Suprapubic skin (tissue), 4 donors: ENCODE measurements at regions not wholly inside any gene's neighbourhood (a gene's known extent, or its start where the extent isn't known, plus 50 kb on each side); places are given as distances from the start of the nearest gene placed in this dataset.

Experiments
- DNase-seq, 2 donors: peaks; one replicate each; pipeline ENCODE4 v3.0.0-alpha.2; 2019; ENCODE audit warnings: low spot score in 2 of 2
- H3K27ac ChIP-seq: fragments of 200-600 bp; sonication (generic); one replicate; pipeline ENCODE4 v1.5.1; 2019
- H3K27me3 ChIP-seq: fragments of 200-600 bp; sonication (generic); one replicate; pipeline ENCODE4 v1.5.1; 2019
- H3K36me3 ChIP-seq: fragments of 200-600 bp; sonication (generic); one replicate; pipeline ENCODE4 v1.5.1; 2019
- H3K4me1 ChIP-seq: fragments of 200-600 bp; sonication (generic); one replicate; pipeline ENCODE4 v1.5.1; 2019
- H3K4me3 ChIP-seq: fragments of 200-600 bp; sonication (generic); one replicate; pipeline ENCODE4 v1.5.1; 2019; ENCODE audit warnings: mild to moderate bottlenecking
- H3K9me3 ChIP-seq: fragments of 200-600 bp; sonication (generic); one replicate; pipeline ENCODE4 v1.5.1; 2019
- CTCF ChIP-seq, 2 donors: fragments of 200-600 bp in 1 of 2; fragments of 450-650 bp in 1 of 2; sonication (generic) in 1 of 2; IDR thresholded peaks; one replicate each; pipeline ENCODE4 v1.5.1; 2016 to 2019; ENCODE audit warnings: antibody characterized with exemption in 2 of 2, mild to moderate bottlenecking in 1 of 2, moderate library complexity in 1 of 2
- EP300 ChIP-seq: sonication (generic); formaldehyde crosslinking; IDR thresholded peaks from one replicate; pipeline ENCODE4 v1.6.1; 2017; ENCODE audit warnings: antibody characterized with exemption
- POLR2A ChIP-seq, 2 donors: fragments of 450-650 bp; IDR thresholded peaks; one replicate each; pipeline ENCODE4 v1.6.1; 2017; ENCODE audit warnings: antibody characterized with exemption in 2 of 2, mild to moderate bottlenecking in 2 of 2, moderate library complexity in 2 of 2
- POLR2AphosphoS5 ChIP-seq, 3 donors: sonication (generic); formaldehyde crosslinking; IDR thresholded peaks; one replicate each; pipeline ENCODE4 v1.6.1; 2017; ENCODE audit warnings: antibody characterized with exemption in 3 of 3
- WGBS: methylation state at CpG from one replicate; pipeline ENCODE4 v1.1.5; 2018; 5-methylcytosine and 5-hydroxymethylcytosine counted together

- H3K27ac ChIP-seq: no peak overlapping the region
- no peaks in the 10 kb centered on the region for H3K9me3 ChIP-seq
- peaks cover 15% of the 10 kb centered on the region for H3K27me3 ChIP-seq
- no peak for DNase-seq
- no peaks in the 10 kb centered on the region for H3K36me3 ChIP-seq
- WGBS: 75% methylated on average over 1 of the region's 2 CpGs
- H3K4me3 ChIP-seq: no peak overlapping the region
- no peaks in the 10 kb centered on the region for H3K4me1 ChIP-seq
- no peak for TF ChIP-seq CTCF (IDR thresholded peaks at IDR 0.05)
- no peak for TF ChIP-seq POLR2AphosphoS5 (IDR thresholded peaks at IDR 0.05)
- no peak for TF ChIP-seq POLR2A (IDR thresholded peaks at IDR 0.05)
- no peak for TF ChIP-seq EP300
Observed at GRCh38 chr15:77734306-77734705, 101.6 kb upstream of the LINGO1 start.

- Histone ChIP-seq H3K9me3 (no peaks in the 10 kb centered on the region), H3K27ac (no peak overlapping the region), H3K4me3 (no peak overlapping the region), H3K36me3 (no peaks in the 10 kb centered on the region), H3K27me3 (peaks cover 9% of the 10 kb centered on the region), H3K4me1 (no peaks in the 10 kb centered on the region)
- no peak for TF ChIP-seq EP300
- TF ChIP-seq POLR2AphosphoS5 (IDR thresholded peaks at IDR 0.05): no peak
- TF ChIP-seq CTCF (IDR thresholded peaks at IDR 0.05): no peak
- TF ChIP-seq POLR2A (IDR thresholded peaks at IDR 0.05): no peak
- 75% methylated on average over 18 of the region's 18 CpGs for WGBS
- no peak for DNase-seq
Observed at GRCh38 chr15:77733579-77734300, 101.0 kb upstream of the LINGO1 start.

GRCh38 chr15:77732514-77733335 lies 100.0 kb upstream of the LINGO1 start:
- 71% methylated on average over 17 of the region's 22 CpGs for WGBS

GRCh38 chr15:77731945-77732344 lies 99.2 kb upstream of the LINGO1 start:
- Histone ChIP-seq H3K27me3 (peaks cover 15% of the 10 kb centered on the region), H3K9me3 (no peaks in the 10 kb centered on the region), H3K36me3 (no peaks in the 10 kb centered on the region), H3K4me1 (no peaks in the 10 kb centered on the region), H3K27ac (no peak overlapping the region), H3K4me3 (no peak overlapping the region)
- DNase-seq: no peak
- no peak for TF ChIP-seq POLR2A (IDR thresholded peaks at IDR 0.05)
- TF ChIP-seq POLR2AphosphoS5 (IDR thresholded peaks at IDR 0.05): no peak
- TF ChIP-seq CTCF (IDR thresholded peaks at IDR 0.05): no peak
- TF ChIP-seq EP300: no peak
- 65% methylated on average over 5 of the region's 5 CpGs for WGBS

More at GRCh38 chr15:77732514-77733335, 100.0 kb upstream of the LINGO1 start:
- no peak for DNase-seq
- Histone ChIP-seq H3K4me1 (no peaks in the 10 kb centered on the region), H3K36me3 (no peaks in the 10 kb centered on the region), H3K4me3 (no peak overlapping the region), H3K27me3 (peaks cover 14% of the 10 kb centered on the region), H3K27ac (no peak overlapping the region), H3K9me3 (no peaks in the 10 kb centered on the region)
- TF ChIP-seq EP300: no peak
- no peak for TF ChIP-seq POLR2AphosphoS5 (IDR thresholded peaks at IDR 0.05)
- no peak for TF ChIP-seq CTCF (IDR thresholded peaks at IDR 0.05)
- TF ChIP-seq POLR2A (IDR thresholded peaks at IDR 0.05): no peak

- Histone ChIP-seq H3K27ac (no peak overlapping the region), H3K4me3 (no peak overlapping the region), H3K9me3 (no peaks in the 10 kb centered on the region), H3K36me3 (no peaks in the 10 kb centered on the region), H3K27me3 (peaks cover 15% of the 10 kb centered on the region), H3K4me1 (no peaks in the 10 kb centered on the region)
- DNase-seq: no peak
- TF ChIP-seq CTCF (IDR thresholded peaks at IDR 0.05) (no peak), POLR2AphosphoS5 (IDR thresholded peaks at IDR 0.05) (no peak), EP300 (no peak), POLR2A (IDR thresholded peaks at IDR 0.05) (no peak)
- WGBS: 77% methylated on average over 7 of the region's 8 CpGs
Observed at GRCh38 chr15:77731067-77731466, 98.4 kb upstream of the LINGO1 start.
